ENCODE measurements at regions not wholly inside any gene's neighbourhood (a gene's known extent, or its start where the extent isn't known, plus 50 kb on each side); places are given as distances from the start of the nearest gene placed in this dataset.

DNA sequence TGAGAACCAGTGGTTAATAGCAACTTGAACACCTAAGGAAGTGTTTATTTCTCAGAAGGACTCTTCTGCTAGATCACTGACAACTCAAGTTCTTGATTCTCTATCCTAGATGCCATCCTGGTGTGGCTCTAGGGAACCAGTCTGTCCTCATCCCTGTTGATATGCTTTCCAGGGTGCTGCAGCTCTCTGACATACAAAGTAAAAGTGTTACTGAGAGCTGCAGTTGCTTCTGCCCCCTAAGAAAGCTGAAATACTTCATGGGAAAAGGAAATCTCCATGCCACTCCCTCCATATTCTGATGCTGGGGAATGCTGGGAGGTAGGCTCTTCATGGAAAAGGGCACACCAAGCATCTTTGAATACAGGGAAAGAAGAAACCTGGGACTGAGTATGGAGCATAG is 168.1 kb downstream of the KLF6 start:
- DNase-seq (ENCODE audit: low spot score): no peak
- Histone ChIP-seq H3K27ac (ENCODE audit: low read depth, low read length, poor library complexity, severe bottlenecking) (no peak overlapping the region), H3K27me3 (replicated peaks; ENCODE audit: insufficient read depth, low read depth, low read length, poor library complexity) (no peaks in the 10 kb centered on the region), H3K4me3 (ENCODE audit: low read depth, low read length, poor library complexity, severe bottlenecking) (no peak overlapping the region), H3K4me1 (ENCODE audit: insufficient read depth, low read length, poor library complexity, severe bottlenecking) (peaks cover 15% of the 10 kb centered on the region), H3K9me3 (ENCODE audit: low read depth, low read length, poor library complexity, severe bottlenecking) (no peaks in the 10 kb centered on the region), H3K36me3 (ENCODE audit: insufficient read depth, low read length, poor library complexity, severe bottlenecking) (no peaks in the 10 kb centered on the region)
- intact Hi-C loops (cut with micrococcal nuclease; ENCODE audit: unreplicated experiment): no loop called here
- POLR2A ChIA-PET (ENCODE audit: low non-redundant PET): no interaction called here
- BruUV-seq (replicated peaks): no TSS peak
- CTCF ChIA-PET: no interaction called here
- TF ChIP-seq, protein P1, sequence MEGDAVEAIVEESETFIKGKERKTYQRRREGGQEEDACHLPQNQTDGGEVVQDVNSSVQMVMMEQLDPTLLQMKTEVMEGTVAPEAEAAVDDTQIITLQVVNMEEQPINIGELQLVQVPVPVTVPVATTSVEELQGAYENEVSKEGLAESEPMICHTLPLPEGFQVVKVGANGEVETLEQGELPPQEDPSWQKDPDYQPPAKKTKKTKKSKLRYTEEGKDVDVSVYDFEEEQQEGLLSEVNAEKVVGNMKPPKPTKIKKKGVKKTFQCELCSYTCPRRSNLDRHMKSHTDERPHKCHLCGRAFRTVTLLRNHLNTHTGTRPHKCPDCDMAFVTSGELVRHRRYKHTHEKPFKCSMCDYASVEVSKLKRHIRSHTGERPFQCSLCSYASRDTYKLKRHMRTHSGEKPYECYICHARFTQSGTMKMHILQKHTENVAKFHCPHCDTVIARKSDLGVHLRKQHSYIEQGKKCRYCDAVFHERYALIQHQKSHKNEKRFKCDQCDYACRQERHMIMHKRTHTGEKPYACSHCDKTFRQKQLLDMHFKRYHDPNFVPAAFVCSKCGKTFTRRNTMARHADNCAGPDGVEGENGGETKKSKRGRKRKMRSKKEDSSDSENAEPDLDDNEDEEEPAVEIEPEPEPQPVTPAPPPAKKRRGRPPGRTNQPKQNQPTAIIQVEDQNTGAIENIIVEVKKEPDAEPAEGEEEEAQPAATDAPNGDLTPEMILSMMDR (conservative IDR thresholded peaks at IDR 0.05; ENCODE audit: low read depth, low read length): no peak
- no peak for TF ChIP-seq EZH2 (IDR thresholded peaks at IDR 0.05; ENCODE audit: borderline replicate concordance, low read depth, low read length, poor library complexity, severe bottlenecking)

DNA sequence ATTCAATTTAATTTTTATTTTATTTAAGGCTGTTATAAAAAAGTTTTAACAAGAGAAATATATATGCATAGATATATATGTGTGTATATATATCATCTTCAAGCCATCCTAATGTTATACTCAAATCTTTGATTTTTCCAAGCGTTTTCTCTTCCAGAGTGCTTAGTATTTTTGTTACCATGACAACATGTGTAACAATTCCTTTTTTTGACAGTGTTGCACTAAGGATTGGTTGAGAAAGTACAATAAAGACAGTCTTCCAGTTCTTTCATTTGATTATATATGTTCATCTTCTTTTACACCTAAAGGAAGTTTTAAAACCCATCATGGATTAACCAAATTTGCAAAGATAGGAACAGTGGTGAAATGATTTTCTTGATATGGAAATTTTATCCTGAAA is 171.7 kb downstream of the KLF6 start:
- POLR2A ChIA-PET (ENCODE audit: low non-redundant PET): no interaction called here
- TF ChIP-seq, protein P1 (conservative IDR thresholded peaks at IDR 0.05; ENCODE audit: low read depth, low read length): no peak
- no TSS peak for BruUV-seq (replicated peaks)
- intact Hi-C loops (cut with micrococcal nuclease; ENCODE audit: unreplicated experiment): no loop called here
- CTCF ChIA-PET: no interaction called here
- Histone ChIP-seq H3K9me3 (ENCODE audit: low read depth, low read length, poor library complexity, severe bottlenecking) (no peaks in the 10 kb centered on the region), H3K4me3 (ENCODE audit: low read depth, low read length, poor library complexity, severe bottlenecking) (no peak overlapping the region), H3K36me3 (ENCODE audit: insufficient read depth, low read length, poor library complexity, severe bottlenecking) (no peaks in the 10 kb centered on the region), H3K27ac (ENCODE audit: low read depth, low read length, poor library complexity, severe bottlenecking) (no peak overlapping the region), H3K4me1 (ENCODE audit: insufficient read depth, low read length, poor library complexity, severe bottlenecking) (no peaks in the 10 kb centered on the region), H3K27me3 (replicated peaks; ENCODE audit: insufficient read depth, low read depth, low read length, poor library complexity) (no peaks in the 10 kb centered on the region)
- no peak for DNase-seq (ENCODE audit: low spot score)

DNA sequence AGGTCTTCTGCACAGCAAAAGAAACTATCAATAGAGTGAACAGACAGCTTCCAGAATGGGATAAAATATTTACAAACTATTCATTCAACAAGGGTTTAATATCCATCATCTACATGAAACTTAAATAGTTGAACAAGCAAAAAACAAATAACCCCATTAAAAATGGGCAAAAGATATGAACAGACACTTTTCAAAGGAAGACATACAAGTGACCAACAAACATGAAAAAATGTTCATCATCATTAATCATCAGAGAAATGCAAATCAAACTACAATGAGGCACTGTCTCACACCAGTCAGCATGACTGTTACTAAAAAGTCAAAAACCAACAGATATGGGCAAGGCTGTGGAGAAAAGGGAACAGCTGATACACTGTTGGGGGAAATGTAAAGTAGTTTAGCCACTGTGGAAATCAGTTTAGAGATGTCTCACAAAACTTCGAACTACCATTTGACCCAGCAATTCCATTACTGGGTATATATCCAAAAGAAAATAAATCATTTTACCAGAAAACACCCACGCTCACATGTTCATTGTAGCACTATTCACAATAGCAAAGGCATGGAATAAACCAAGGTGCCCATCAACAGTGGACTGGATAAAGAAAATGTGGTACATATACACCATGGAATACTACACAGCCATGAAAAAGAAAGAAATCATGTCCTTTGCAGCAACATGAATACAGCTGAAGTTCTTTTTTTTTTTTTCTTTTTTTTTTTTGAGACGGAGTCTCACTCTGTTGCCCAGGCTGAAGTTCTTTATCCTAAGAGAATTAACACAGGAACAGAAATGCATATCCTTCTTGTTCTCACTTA is 172.6 kb downstream of the KLF6 start:
- TF ChIP-seq, protein P1 (conservative IDR thresholded peaks at IDR 0.05; ENCODE audit: low read depth, low read length): no peak
- no peak for TF ChIP-seq EZH2 (IDR thresholded peaks at IDR 0.05; ENCODE audit: borderline replicate concordance, low read depth, low read length, poor library complexity, severe bottlenecking)
- intact Hi-C loops (cut with micrococcal nuclease; ENCODE audit: unreplicated experiment): no loop called here
- Histone ChIP-seq H3K36me3 (ENCODE audit: insufficient read depth, low read length, poor library complexity, severe bottlenecking) (no peaks in the 10 kb centered on the region), H3K4me3 (ENCODE audit: low read depth, low read length, poor library complexity, severe bottlenecking) (no peak overlapping the region), H3K27ac (ENCODE audit: low read depth, low read length, poor library complexity, severe bottlenecking) (no peak overlapping the region), H3K27me3 (replicated peaks; ENCODE audit: insufficient read depth, low read depth, low read length, poor library complexity) (no peaks in the 10 kb centered on the region), H3K4me1 (ENCODE audit: insufficient read depth, low read length, poor library complexity, severe bottlenecking) (no peaks in the 10 kb centered on the region), H3K9me3 (ENCODE audit: low read depth, low read length, poor library complexity, severe bottlenecking) (no peaks in the 10 kb centered on the region)
- POLR2A ChIA-PET (ENCODE audit: low non-redundant PET): interaction anchor here (0.7 kb wide), 1 partner anchor 122 kb away, joined by 24 read pairs; no protein-coding TSS in a partner anchor
- DNase-seq (ENCODE audit: low spot score): no peak
- no TSS peak for BruUV-seq (replicated peaks)
- CTCF ChIA-PET: interaction anchor here (0.7 kb wide), 1 partner anchor 1655 kb away, joined by 3 read pairs; no protein-coding TSS in a partner anchor

Measured in A673 (cell line).